ENCODE measurements at regions not wholly inside any gene's neighbourhood (a gene's known extent, or its start where the extent isn't known, plus 50 kb on each side); places are given as distances from the start of the nearest gene placed in this dataset.

- no peak for DNase-seq
Observed at GRCh38 chr17:54840885-54841591, 59.6 kb upstream of the TOM1L1 start.

DNA sequence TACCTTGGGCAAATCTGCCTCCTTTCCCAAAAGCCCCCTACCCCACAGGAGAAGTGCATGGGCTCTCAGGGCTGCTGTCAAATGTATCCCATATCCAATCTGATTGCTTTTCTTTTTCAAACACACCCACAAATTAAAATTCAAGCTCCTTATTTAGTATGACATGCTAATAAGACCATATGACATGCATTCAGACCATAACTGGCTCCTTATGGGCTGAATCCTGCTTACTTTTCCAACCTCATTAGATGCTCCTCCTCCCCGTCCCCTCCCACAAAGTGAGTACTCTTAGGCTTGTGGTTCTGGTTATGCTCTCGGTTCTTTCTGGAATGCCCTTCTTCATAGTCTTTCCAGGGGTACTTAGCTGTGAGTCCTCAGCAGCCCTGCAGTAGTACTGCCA lies 59.0 kb upstream of the TOM1L1 start:
- no peak for DNase-seq

GRCh38 chr17:54844233-54844632 lies 56.4 kb upstream of the TOM1L1 start:
- DNase-seq = no peak

GRCh38 chr17:54848368-54848987 lies 52.2 kb upstream of the TOM1L1 start:
- DNase-seq = no peak

GRCh38 chr17:54849660-54850059 lies 51.0 kb upstream of the TOM1L1 start:
- DNase-seq = no peak

Data from inflammatory macrophage (primary cell).